ENCODE measurements at regions not wholly inside any gene's neighbourhood (a gene's known extent, or its start where the extent isn't known, plus 50 kb on each side); places are given as distances from the start of the nearest gene placed in this dataset.

- Mint-ChIP-seq H3K27ac (no peak overlapping the region), H3K4me1 (no peaks in the 10 kb centered on the region), H3K36me3 (ENCODE audit: low read depth) (peaks cover 44% of the 10 kb centered on the region), H3K9me3 (peaks cover 18% of the 10 kb centered on the region), H3K27me3 (ENCODE audit: insufficient read depth, low read depth, poor library complexity) (peaks cover 16% of the 10 kb centered on the region), H3K4me3 (no peak overlapping the region)
- H3F3A ChIP-seq (replicated peaks; ENCODE audit: low read depth) = no peaks in the 10 kb centered on the region
- H3K9me2 ChIP-seq (ENCODE audit: insufficient read depth) = no peaks in the 10 kb centered on the region
- H3K79me2 ChIP-seq (replicated peaks; ENCODE audit: insufficient read depth) = no peaks in the 10 kb centered on the region
- H4K20me1 ChIP-seq (replicated peaks; ENCODE audit: insufficient read depth) = no peaks in the 10 kb centered on the region
- H3K4me2 ChIP-seq = no peak overlapping the region
- TF ChIP-seq ZNF462 (CRISPR knock-in tag; IDR thresholded peaks at IDR 0.05) (no peak), EZH2phosphoT487 (IDR thresholded peaks at IDR 0.05; ENCODE audit: unreplicated experiment) (no peak), JUNB (IDR thresholded peaks at IDR 0.05; ENCODE audit: unreplicated experiment) (no peak), STAT1 (IDR thresholded peaks at IDR 0.05; ENCODE audit: unreplicated experiment) (no peak), EZH2 (IDR thresholded peaks at IDR 0.05; ENCODE audit: low read depth, unreplicated experiment) (no peak), ZNF114 (CRISPR knock-in tag; IDR thresholded peaks at IDR 0.05) (no peak), CREB1 (CRISPR knock-in tag; IDR thresholded peaks at IDR 0.05; ENCODE audit: low read depth) (no peak)
- TF ChIP-seq, protein P1, sequence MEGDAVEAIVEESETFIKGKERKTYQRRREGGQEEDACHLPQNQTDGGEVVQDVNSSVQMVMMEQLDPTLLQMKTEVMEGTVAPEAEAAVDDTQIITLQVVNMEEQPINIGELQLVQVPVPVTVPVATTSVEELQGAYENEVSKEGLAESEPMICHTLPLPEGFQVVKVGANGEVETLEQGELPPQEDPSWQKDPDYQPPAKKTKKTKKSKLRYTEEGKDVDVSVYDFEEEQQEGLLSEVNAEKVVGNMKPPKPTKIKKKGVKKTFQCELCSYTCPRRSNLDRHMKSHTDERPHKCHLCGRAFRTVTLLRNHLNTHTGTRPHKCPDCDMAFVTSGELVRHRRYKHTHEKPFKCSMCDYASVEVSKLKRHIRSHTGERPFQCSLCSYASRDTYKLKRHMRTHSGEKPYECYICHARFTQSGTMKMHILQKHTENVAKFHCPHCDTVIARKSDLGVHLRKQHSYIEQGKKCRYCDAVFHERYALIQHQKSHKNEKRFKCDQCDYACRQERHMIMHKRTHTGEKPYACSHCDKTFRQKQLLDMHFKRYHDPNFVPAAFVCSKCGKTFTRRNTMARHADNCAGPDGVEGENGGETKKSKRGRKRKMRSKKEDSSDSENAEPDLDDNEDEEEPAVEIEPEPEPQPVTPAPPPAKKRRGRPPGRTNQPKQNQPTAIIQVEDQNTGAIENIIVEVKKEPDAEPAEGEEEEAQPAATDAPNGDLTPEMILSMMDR (conservative IDR thresholded peaks at IDR 0.05; ENCODE audit: low read depth in 2 of 2) = no peak
- TF ChIP-seq, protein P2, sequence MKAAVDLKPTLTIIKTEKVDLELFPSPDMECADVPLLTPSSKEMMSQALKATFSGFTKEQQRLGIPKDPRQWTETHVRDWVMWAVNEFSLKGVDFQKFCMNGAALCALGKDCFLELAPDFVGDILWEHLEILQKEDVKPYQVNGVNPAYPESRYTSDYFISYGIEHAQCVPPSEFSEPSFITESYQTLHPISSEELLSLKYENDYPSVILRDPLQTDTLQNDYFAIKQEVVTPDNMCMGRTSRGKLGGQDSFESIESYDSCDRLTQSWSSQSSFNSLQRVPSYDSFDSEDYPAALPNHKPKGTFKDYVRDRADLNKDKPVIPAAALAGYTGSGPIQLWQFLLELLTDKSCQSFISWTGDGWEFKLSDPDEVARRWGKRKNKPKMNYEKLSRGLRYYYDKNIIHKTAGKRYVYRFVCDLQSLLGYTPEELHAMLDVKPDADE (IDR thresholded peaks at IDR 0.05) = no peak
- no peak overlapping the region for H3K27ac ChIP-seq (ENCODE audit: low read depth)
- DNase-seq (ENCODE audit: low spot score) (no peak), ATAC-seq (no peak)
- H3K27me3 ChIP-seq (ENCODE audit: insufficient read depth) = no peaks in the 10 kb centered on the region
- H3K36me3 ChIP-seq (ENCODE audit: insufficient read depth) = no peaks in the 10 kb centered on the region
- no peaks in the 10 kb centered on the region for H3K4me1 ChIP-seq (ENCODE audit: insufficient read depth)
- no peak overlapping the region for H3K4me3 ChIP-seq
- no peak overlapping the region for H2AFZ ChIP-seq
These were observed 1959.8 kb upstream of the DEFB115 start for GRCh38 chr20:29297411-29298270.
